ENCODE measurements at regions not wholly inside any gene's neighbourhood (a gene's known extent, or its start where the extent isn't known, plus 50 kb on each side); places are given as distances from the start of the nearest gene placed in this dataset.

DNA sequence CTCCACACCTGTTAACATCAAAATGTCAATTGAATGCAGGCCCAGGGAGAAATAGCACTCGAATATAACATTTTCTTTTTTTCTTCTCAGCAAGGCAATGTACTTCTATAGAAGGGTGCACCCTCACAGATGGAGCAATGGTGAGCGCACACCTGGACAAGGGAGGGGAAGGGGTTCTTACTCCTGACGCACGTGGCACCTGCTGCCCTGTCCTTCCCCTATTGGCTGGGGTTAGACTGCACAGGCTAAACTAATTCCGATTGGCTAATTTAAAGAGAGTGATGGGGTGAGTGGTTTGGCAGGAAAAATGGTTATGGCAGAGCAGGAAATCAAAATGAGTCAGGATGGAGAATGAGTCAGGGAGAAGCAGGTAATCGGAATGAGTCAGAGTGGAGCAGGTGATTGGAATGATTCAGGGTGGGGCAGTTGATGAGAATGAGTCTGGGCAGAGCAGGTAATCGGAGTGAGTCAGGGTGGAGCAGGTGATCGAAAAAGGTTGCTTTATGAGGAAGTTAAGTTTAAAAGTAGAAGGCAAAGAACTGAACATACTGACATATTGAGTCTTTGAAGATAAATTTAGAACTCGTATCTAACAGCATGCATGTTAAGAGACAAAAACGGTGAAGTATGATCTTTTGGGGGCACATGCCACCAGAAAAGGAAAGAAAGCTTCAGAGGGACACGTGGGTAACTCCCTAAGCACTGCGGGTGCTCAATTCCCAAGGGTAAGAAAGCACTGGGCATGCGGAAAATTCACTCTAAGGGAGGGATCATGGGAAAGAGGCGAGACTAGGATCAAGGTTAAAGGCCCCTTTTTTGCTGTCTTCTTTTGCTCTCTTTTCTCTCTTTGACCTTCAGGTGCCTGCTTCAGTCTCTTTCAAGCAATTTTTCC is 72.9 kb upstream of the GALNT15 start:
- TF ChIP-seq CTCF (IDR thresholded peaks at IDR 0.05): no peak

DNA sequence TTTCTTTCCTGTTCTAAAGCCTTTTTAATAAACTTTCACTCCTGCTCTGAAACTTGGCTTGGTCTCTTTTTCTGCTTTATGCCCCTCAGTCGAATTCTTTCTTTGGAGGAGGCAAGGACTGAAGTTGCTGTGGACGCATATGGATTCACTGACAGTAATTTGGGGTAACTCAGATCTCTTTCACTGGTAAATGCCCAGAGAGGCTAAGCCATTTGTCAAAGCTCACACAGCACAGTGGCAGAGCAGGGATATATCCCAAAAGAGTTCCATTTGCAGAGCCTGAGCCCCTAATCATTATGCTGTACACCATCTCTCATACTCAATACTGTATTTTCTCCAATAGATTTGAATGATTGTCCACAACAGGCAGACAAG is 72.3 kb upstream of the GALNT15 start:
- TF ChIP-seq CTCF (IDR thresholded peaks at IDR 0.05): no peak

DNA sequence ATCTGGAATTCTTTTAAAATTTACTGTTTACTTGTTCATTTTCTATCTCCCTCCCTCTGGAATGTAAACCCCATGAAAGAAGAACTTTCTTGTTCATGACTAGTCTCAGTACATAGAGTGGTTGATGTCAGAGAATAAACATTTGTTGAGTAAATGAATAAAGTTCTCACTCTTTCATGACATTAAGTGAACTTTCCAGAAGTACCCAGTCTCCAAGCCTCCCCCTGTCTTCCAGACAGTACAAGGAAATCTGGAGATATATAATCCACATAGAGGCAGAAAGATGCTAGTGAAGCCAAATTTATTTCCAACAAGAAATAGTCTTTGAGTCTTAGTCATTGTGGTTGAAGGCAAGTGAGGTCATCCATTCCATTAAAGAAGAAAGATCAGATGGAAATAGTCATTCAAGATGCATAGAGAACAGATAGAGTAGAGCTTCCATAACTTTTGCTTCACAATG is 71.5 kb upstream of the GALNT15 start:
- TF ChIP-seq CTCF (IDR thresholded peaks at IDR 0.05): no peak

DNA sequence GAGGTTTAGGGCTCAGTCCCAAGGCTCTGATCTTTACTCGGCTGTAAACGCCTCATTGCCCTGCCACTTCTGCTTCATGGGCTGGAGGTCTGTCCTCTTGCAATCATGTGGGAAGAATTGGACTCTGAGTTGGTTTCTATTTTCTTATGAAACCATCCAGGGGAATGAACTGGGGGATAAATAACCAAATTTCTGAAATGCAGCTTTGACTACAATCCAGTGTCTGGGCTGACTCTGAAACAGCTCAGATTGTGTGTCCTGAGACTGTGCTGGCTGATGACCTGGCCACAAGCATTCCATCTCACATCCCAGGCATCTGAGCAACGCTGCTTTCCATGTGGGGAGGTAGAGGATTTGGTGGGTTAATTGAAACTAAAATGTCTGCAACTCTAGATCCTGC is 71.0 kb upstream of the GALNT15 start:
- TF ChIP-seq CTCF (IDR thresholded peaks at IDR 0.05): no peak

GRCh38 chr3:16104156-16104555 is 70.3 kb upstream of the GALNT15 start:
- no peak for TF ChIP-seq CTCF (IDR thresholded peaks at IDR 0.05)

DNA sequence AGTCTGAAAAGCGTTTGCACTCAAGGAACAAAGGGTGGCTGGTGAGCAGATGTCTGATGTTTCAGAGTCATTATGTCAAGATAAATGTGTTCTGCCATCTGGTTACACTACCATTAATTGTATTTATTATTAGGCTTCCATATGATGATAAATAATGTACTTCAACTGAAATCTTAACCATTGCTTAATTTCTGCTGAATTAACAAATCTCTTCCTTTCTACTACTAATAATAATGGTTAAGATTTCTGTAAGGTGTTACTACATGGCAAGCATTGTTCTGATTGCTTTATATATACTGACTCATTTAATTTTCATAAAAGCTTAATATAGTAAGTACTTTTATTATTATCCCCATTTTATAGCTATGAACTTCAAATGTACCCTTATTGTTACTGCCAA is 68.4 kb upstream of the GALNT15 start:
- TF ChIP-seq CTCF (IDR thresholded peaks at IDR 0.05): no peak

DNA sequence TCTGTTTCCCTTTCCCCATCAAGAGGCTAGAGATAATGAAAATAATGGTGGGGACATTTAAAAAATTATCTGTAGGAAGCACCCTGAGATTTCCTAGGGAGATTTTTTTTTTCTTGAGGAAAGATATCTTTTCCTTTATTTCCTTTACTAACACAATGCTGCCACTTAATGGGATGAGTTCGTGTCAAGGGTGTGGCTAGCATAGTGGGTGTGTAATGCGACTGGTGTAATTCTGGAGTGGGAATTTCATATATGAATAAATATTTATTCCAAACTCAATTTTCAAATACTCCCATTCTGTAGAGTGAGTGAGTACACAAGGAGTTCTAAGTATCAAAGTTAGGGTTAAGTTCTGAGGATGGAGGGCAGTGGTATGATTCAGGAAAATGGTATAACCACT is 66.1 kb upstream of the GALNT15 start:
- TF ChIP-seq CTCF (IDR thresholded peaks at IDR 0.05): no peak

Measured in LNCAP (cell line).